ENCODE measurements at regions not wholly inside any gene's neighbourhood (a gene's known extent, or its start where the extent isn't known, plus 50 kb on each side); places are given as distances from the start of the nearest gene placed in this dataset.

GRCh38 chr22:42329504-42329903, 59.1 kb upstream of the TCF20 start:
- no peak for TF ChIP-seq CTCF (IDR thresholded peaks at IDR 0.05; ENCODE audit: poor library complexity)
- TF ChIP-seq EZH2 (IDR thresholded peaks at IDR 0.05; ENCODE audit: borderline replicate concordance), result no peak

All from hepatocyte (in vitro differentiated cells).